Neural cell (in vitro differentiated cells): ENCODE measurements at regions not wholly inside any gene's neighbourhood (a gene's known extent, or its start where the extent isn't known, plus 50 kb on each side); places are given as distances from the start of the nearest gene placed in this dataset.

Experiments
- H2AFZ ChIP-seq: fragments of 200-600, 300-800 bp; sonication (generic), shearing (Covaris generic); 2 replicates; pipeline ENCODE4 v1.6.0; 2014; ENCODE audit warnings: low read depth, mild to moderate bottlenecking, antibody characterized with exemption, low read length, moderate library complexity
- H3F3A ChIP-seq: fragments of 200-600 bp; shearing (Covaris generic); 2 replicates; pipeline ENCODE4 v1.6.1; 2016; ENCODE audit warnings: mild to moderate bottlenecking, moderate library complexity, mixed read lengths, antibody characterized with exemption, low read length; ENCODE audit not compliant: insufficient read depth, poor library complexity, severe bottlenecking
- H3K27ac ChIP-seq: fragments of 200-600, 300-800 bp; sonication (generic), shearing (Covaris generic); 2 replicates; pipeline ENCODE4 v1.5.1; 2014; ENCODE audit warnings: mild to moderate bottlenecking, low read length, moderate library complexity
- H3K27me3 ChIP-seq: fragments of 300-800, 200-600 bp; sonication (generic), shearing (Covaris generic); 2 replicates; pipeline ENCODE4 v1.6.0; 2014; ENCODE audit warnings: mild to moderate bottlenecking, low read depth, low read length, moderate library complexity; ENCODE audit not compliant: insufficient read depth
- H3K36me3 ChIP-seq: fragments of 300-800, 200-600 bp; sonication (generic), shearing (Covaris generic); 2 replicates; pipeline ENCODE4 v1.5.1; 2014; ENCODE audit warnings: mild to moderate bottlenecking, antibody characterized with exemption, low read length, moderate library complexity; ENCODE audit not compliant: insufficient read depth
- H3K4me2 ChIP-seq: fragments of 300-800, 200-600 bp; sonication (generic), shearing (Covaris generic); 2 replicates; pipeline ENCODE4 v1.6.0; 2014; ENCODE audit warnings: mild to moderate bottlenecking, low read length
- H3K4me3 ChIP-seq: fragments of 300-800, 200-600 bp; sonication (generic), shearing (Covaris generic); 2 replicates; pipeline ENCODE4 v1.5.1; 2014; ENCODE audit warnings: mild to moderate bottlenecking, low read length, moderate library complexity
- H3K79me2 ChIP-seq: fragments of 200-600 bp; shearing (Covaris generic); replicated peaks from 2 replicates; pipeline ENCODE4 v1.6.0; 2014; ENCODE audit warnings: mild to moderate bottlenecking, low read length, moderate library complexity; ENCODE audit not compliant: insufficient read depth
- H3K9ac ChIP-seq: fragments of 300-800, 200-600 bp; sonication (generic), shearing (Covaris generic); 2 replicates; pipeline ENCODE4 v1.6.1; 2016; ENCODE audit warnings: mild to moderate bottlenecking, low read length, mixed read lengths
- H3K9me2 ChIP-seq: fragments of 200-600 bp; shearing (Covaris generic); 2 replicates; pipeline ENCODE4 v1.6.1; 2016; ENCODE audit warnings: mild to moderate bottlenecking, low read length, mixed read lengths; ENCODE audit not compliant: insufficient read depth
- H3K9me3 ChIP-seq: fragments of 200-600, 300-800 bp; sonication (generic), shearing (Covaris generic); 2 replicates; pipeline ENCODE4 v1.6.1; 2016; ENCODE audit warnings: mild to moderate bottlenecking, mixed run types, low read length, moderate library complexity, mixed read lengths
- H4K20me1 ChIP-seq: fragments of 200-600 bp; shearing (Covaris generic); 2 replicates; pipeline ENCODE4 v1.6.1; 2016; ENCODE audit warnings: mild to moderate bottlenecking, mixed run types; ENCODE audit not compliant: insufficient read depth
- CTCF ChIP-seq: fragments of 450-650 bp; IDR thresholded peaks from 2 replicates; pipeline ENCODE4 v1.5.1; 2014; ENCODE audit warnings: antibody characterized with exemption, mild to moderate bottlenecking, moderate library complexity; ENCODE audit not compliant: poor library complexity, severe bottlenecking
- EP300 ChIP-seq: fragments of 450-650 bp; conservative IDR thresholded peaks from 2 replicates; pipeline ENCODE4 v1.6.1; 2014; ENCODE audit warnings: antibody characterized with exemption, mild to moderate bottlenecking, moderate library complexity; ENCODE audit not compliant: poor library complexity, severe bottlenecking
- MXI1 ChIP-seq: fragments of 450-650 bp; conservative IDR thresholded peaks from 2 replicates; pipeline ENCODE4 v1.6.1; 2014; ENCODE audit warnings: antibody characterized with exemption, mild to moderate bottlenecking; ENCODE audit not compliant: poor library complexity, severe bottlenecking
- POLR2AphosphoS5 ChIP-seq: IDR thresholded peaks from 2 replicates; pipeline ENCODE4 v1.6.1; 2012
- RAD21 ChIP-seq: fragments of 450-650 bp; conservative IDR thresholded peaks from 2 replicates; pipeline ENCODE4 v1.6.1; 2014; ENCODE audit warnings: antibody characterized with exemption, mild to moderate bottlenecking, moderate library complexity
- REST ChIP-seq: IDR thresholded peaks from 2 replicates; pipeline ENCODE4 v1.6.1; 2012; ENCODE audit warnings: borderline replicate concordance
- SMC3 ChIP-seq: fragments of 450-650 bp; conservative IDR thresholded peaks from 2 replicates; pipeline ENCODE4 v1.6.1; 2014; ENCODE audit warnings: antibody characterized with exemption, mild to moderate bottlenecking, moderate library complexity; ENCODE audit not compliant: poor library complexity
- TAF1 ChIP-seq: IDR thresholded peaks from 2 replicates; pipeline ENCODE4 v1.6.1; 2012; ENCODE audit warnings: low read depth

- Histone ChIP-seq H3K79me2 (no peaks in the 10 kb centered on the region), H3K36me3 (no peaks in the 10 kb centered on the region), H3K27ac (no peak overlapping the region), H3K9me2 (no peaks in the 10 kb centered on the region), H3F3A (no peaks in the 10 kb centered on the region), H2AFZ (no peak overlapping the region), H3K4me2 (no peak overlapping the region), H3K27me3 (no peaks in the 10 kb centered on the region), H3K9me3 (no peaks in the 10 kb centered on the region), H3K9ac (no peak overlapping the region), H4K20me1 (no peaks in the 10 kb centered on the region), H3K4me3 (no peak overlapping the region)
- TF ChIP-seq POLR2AphosphoS5, result no peak
- no peak for TF ChIP-seq TAF1
- TF ChIP-seq CTCF, result no peak
- TF ChIP-seq REST, result no peak
- no peak for TF ChIP-seq RAD21
- TF ChIP-seq MXI1, result no peak
- no peak for TF ChIP-seq EP300
- TF ChIP-seq SMC3, result no peak
These were observed 151.9 kb upstream of the DIPK2B start for GRCh38 chrX:45352611-45353010.

DNA sequence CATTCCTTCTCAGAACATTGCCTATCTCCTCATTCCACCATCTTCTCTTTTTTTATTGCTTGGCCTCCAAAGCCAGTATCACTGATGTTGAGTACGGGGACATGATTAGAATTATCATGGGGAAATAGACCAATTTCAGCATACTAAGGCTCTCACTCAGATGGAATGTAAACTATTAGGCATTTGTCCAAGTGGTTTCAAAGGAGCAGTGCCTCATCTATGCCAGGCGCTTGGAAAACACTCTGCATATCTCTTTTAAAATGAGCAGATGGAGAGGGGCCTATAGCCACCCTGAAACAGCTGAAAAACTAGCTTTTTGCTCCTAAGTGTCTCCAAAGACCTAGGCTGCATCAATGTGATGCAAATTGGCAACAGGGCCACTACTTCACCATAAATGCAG is 150.8 kb upstream of the DIPK2B start:
- H3K27ac ChIP-seq, result no peak overlapping the region
- no peaks in the 10 kb centered on the region for H4K20me1 ChIP-seq
- H2AFZ ChIP-seq, result no peak overlapping the region
- no peaks in the 10 kb centered on the region for H3F3A ChIP-seq
- TF ChIP-seq RAD21 (no peak), REST (no peak), MXI1 (no peak)
- H3K9ac ChIP-seq, result no peak overlapping the region
- H3K9me2 ChIP-seq, result no peaks in the 10 kb centered on the region
- no peaks in the 10 kb centered on the region for H3K27me3 ChIP-seq
- no peak overlapping the region for H3K4me3 ChIP-seq
- no peaks in the 10 kb centered on the region for H3K79me2 ChIP-seq
- H3K9me3 ChIP-seq, result no peaks in the 10 kb centered on the region
- H3K36me3 ChIP-seq, result no peaks in the 10 kb centered on the region
- no peak overlapping the region for H3K4me2 ChIP-seq
